ENCODE measurements at regions not wholly inside any gene's neighbourhood (a gene's known extent, or its start where the extent isn't known, plus 50 kb on each side); places are given as distances from the start of the nearest gene placed in this dataset.

DNA sequence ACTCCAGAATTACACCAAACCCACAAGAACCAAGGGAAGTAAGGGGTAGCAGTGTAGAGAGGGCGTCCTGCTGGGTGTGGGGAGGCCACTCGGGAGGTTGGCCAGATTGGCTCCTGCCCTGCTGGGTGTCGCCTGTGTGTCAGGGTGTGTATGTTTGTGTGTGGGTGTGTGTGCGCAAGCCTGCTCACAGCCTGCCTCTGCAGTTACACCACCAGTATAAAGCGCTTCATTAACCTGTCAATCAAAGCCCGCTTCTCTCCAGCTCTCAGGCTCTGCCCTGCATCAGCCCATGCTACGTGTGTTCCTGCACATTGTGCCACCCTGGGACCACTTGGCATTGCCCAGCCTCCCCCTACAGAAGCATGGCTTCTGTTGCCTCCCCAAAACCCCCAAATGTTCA is 83.3 kb upstream of the PAX2 start:
- TF ChIP-seq, protein P1, sequence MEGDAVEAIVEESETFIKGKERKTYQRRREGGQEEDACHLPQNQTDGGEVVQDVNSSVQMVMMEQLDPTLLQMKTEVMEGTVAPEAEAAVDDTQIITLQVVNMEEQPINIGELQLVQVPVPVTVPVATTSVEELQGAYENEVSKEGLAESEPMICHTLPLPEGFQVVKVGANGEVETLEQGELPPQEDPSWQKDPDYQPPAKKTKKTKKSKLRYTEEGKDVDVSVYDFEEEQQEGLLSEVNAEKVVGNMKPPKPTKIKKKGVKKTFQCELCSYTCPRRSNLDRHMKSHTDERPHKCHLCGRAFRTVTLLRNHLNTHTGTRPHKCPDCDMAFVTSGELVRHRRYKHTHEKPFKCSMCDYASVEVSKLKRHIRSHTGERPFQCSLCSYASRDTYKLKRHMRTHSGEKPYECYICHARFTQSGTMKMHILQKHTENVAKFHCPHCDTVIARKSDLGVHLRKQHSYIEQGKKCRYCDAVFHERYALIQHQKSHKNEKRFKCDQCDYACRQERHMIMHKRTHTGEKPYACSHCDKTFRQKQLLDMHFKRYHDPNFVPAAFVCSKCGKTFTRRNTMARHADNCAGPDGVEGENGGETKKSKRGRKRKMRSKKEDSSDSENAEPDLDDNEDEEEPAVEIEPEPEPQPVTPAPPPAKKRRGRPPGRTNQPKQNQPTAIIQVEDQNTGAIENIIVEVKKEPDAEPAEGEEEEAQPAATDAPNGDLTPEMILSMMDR (conservative IDR thresholded peaks at IDR 0.05; ENCODE audit: low read length), result no peak
- TF ChIP-seq EZH2phosphoT487 (IDR thresholded peaks at IDR 0.05; ENCODE audit: borderline replicate concordance, low read depth, low read length), result no peak

All from OCI-LY7 (cell line).